HEK293 (cell line): ENCODE measurements at regions not wholly inside any gene's neighbourhood (a gene's known extent, or its start where the extent isn't known, plus 50 kb on each side); places are given as distances from the start of the nearest gene placed in this dataset.

Source experiments
- GLI4 ChIP-seq: fragments of 450-650 bp; formaldehyde crosslinking; IDR thresholded peaks from 2 replicates; pipeline ENCODE4 v1.5.1; 2016; ENCODE audit warnings: missing biosample characterization, missing genetic modification characterization
- OSR2 ChIP-seq: fragments of 450-650 bp; formaldehyde crosslinking; IDR thresholded peaks from 2 replicates; pipeline ENCODE4 v1.5.1; 2016; ENCODE audit warnings: missing biosample characterization, missing genetic modification characterization
- ZFP41 ChIP-seq: fragments of 450-650 bp; formaldehyde crosslinking; IDR thresholded peaks from 2 replicates; pipeline ENCODE4 v1.5.1; 2016; ENCODE audit warnings: missing biosample characterization, missing genetic modification characterization, borderline replicate concordance
- ZNF121 ChIP-seq: fragments of 450-650 bp; formaldehyde crosslinking; IDR thresholded peaks from 2 replicates; pipeline ENCODE4 v1.5.1; 2016; ENCODE audit warnings: missing biosample characterization, missing genetic modification characterization
- ZNF621 ChIP-seq: fragments of 450-650 bp; formaldehyde crosslinking; IDR thresholded peaks from 2 replicates; pipeline ENCODE4 v1.5.1; 2017; ENCODE audit warnings: missing biosample characterization, missing genetic modification characterization
- ZNF747 ChIP-seq: fragments of 450-650 bp; formaldehyde crosslinking; IDR thresholded peaks from 2 replicates; pipeline ENCODE4 v1.5.1; 2016; ENCODE audit warnings: missing biosample characterization, missing genetic modification characterization
- TF ChIP-seq, protein P1 (sequence below): fragments of 450-650 bp; formaldehyde crosslinking; IDR thresholded peaks from 2 replicates; pipeline ENCODE4 v1.5.1; 2016; ENCODE audit warnings: missing biosample characterization, missing genetic modification characterization
- TF ChIP-seq, protein P2 (sequence below): fragments of 450-650 bp; formaldehyde crosslinking; IDR thresholded peaks from 2 replicates; pipeline ENCODE4 v1.5.1; 2016; ENCODE audit warnings: missing biosample characterization, missing genetic modification characterization
- TF ChIP-seq, protein P3 (sequence below): fragments of 450-650 bp; formaldehyde crosslinking; IDR thresholded peaks from 2 replicates; pipeline ENCODE4 v1.5.1; 2016; ENCODE audit warnings: missing biosample characterization, missing genetic modification characterization

DNA sequence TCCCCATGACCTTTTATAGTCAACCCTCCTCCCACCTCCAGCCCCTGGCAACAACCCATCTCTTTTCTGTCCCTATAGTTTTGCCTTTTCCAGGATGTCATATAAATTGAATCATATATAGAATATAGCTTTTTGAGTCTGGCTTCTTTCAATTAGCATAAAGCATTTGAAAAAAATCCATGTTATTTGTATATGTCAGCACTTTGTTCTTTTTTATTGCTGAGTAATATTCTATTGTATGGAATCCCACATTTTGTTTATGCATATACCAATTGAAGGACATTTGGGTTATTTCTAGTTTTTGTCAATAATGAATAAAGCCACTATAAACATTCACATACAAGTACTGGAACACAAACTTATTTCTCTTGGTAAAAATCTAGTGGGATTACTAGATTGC, 58.0 kb upstream of the SSR3 start:
- TF ChIP-seq OSR2 (tag by site-specific recombination) (no peak), ZNF121 (no peak), ZFP41 (tag by site-specific recombination) (no peak), ZNF747 (tag by site-specific recombination) (no peak), GLI4 (tag by site-specific recombination) (no peak), ZNF621 (tag by site-specific recombination) (no peak)
- TF ChIP-seq, protein P1, sequence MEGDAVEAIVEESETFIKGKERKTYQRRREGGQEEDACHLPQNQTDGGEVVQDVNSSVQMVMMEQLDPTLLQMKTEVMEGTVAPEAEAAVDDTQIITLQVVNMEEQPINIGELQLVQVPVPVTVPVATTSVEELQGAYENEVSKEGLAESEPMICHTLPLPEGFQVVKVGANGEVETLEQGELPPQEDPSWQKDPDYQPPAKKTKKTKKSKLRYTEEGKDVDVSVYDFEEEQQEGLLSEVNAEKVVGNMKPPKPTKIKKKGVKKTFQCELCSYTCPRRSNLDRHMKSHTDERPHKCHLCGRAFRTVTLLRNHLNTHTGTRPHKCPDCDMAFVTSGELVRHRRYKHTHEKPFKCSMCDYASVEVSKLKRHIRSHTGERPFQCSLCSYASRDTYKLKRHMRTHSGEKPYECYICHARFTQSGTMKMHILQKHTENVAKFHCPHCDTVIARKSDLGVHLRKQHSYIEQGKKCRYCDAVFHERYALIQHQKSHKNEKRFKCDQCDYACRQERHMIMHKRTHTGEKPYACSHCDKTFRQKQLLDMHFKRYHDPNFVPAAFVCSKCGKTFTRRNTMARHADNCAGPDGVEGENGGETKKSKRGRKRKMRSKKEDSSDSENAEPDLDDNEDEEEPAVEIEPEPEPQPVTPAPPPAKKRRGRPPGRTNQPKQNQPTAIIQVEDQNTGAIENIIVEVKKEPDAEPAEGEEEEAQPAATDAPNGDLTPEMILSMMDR (tag by site-specific recombination), result no peak
- TF ChIP-seq, protein P2, sequence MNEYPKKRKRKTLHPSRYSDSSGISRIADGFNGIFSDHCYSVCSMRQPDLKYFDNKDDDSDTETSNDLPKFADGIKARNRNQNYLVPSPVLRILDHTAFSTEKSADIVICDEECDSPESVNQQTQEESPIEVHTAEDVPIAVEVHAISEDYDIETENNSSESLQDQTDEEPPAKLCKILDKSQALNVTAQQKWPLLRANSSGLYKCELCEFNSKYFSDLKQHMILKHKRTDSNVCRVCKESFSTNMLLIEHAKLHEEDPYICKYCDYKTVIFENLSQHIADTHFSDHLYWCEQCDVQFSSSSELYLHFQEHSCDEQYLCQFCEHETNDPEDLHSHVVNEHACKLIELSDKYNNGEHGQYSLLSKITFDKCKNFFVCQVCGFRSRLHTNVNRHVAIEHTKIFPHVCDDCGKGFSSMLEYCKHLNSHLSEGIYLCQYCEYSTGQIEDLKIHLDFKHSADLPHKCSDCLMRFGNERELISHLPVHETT (tag by site-specific recombination), result no peak
- TF ChIP-seq, protein P3, sequence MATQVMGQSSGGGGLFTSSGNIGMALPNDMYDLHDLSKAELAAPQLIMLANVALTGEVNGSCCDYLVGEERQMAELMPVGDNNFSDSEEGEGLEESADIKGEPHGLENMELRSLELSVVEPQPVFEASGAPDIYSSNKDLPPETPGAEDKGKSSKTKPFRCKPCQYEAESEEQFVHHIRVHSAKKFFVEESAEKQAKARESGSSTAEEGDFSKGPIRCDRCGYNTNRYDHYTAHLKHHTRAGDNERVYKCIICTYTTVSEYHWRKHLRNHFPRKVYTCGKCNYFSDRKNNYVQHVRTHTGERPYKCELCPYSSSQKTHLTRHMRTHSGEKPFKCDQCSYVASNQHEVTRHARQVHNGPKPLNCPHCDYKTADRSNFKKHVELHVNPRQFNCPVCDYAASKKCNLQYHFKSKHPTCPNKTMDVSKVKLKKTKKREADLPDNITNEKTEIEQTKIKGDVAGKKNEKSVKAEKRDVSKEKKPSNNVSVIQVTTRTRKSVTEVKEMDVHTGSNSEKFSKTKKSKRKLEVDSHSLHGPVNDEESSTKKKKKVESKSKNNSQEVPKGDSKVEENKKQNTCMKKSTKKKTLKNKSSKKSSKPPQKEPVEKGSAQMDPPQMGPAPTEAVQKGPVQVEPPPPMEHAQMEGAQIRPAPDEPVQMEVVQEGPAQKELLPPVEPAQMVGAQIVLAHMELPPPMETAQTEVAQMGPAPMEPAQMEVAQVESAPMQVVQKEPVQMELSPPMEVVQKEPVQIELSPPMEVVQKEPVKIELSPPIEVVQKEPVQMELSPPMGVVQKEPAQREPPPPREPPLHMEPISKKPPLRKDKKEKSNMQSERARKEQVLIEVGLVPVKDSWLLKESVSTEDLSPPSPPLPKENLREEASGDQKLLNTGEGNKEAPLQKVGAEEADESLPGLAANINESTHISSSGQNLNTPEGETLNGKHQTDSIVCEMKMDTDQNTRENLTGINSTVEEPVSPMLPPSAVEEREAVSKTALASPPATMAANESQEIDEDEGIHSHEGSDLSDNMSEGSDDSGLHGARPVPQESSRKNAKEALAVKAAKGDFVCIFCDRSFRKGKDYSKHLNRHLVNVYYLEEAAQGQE (tag by site-specific recombination), result no peak
